ENCODE measurements at regions not wholly inside any gene's neighbourhood (a gene's known extent, or its start where the extent isn't known, plus 50 kb on each side); places are given as distances from the start of the nearest gene placed in this dataset.

GRCh38 chr14:51458563-51458955 lies 193.2 kb upstream of the FRMD6 start (continued):
- TF ChIP-seq SNAI1 (CRISPR knock-in tag; IDR thresholded peaks at IDR 0.05; ENCODE audit: borderline replicate concordance) (no peak), DNMT1 (CRISPR knock-in tag; IDR thresholded peaks at IDR 0.05) (no peak), FOXA1 (IDR thresholded peaks at IDR 0.05) (no peak), FOXA1 (CRISPR knock-in tag; IDR thresholded peaks at IDR 0.05) (no peak), ZSCAN31 (CRISPR knock-in tag; IDR thresholded peaks at IDR 0.05; ENCODE audit: low read depth) (no peak)

- DNase-seq (ENCODE audit: low spot score) (no peak), FAIRE-seq (no peak), ATAC-seq (no peak)
- Histone ChIP-seq H3K4me3 (replicated peaks in 1 of 3; ENCODE audit: insufficient read depth in 1 of 3, low read depth in 2 of 3, low read length in 3 of 3) (no peak overlapping the region), H3K27me3 (ENCODE audit: control insufficient read depth in 1 of 2, insufficient read depth in 2 of 2, low read length in 2 of 2) (no peaks in the 10 kb centered on the region), H3K9ac (ENCODE audit: insufficient read depth, low read depth, low read length) (no peak overlapping the region), H3K79me2 (ENCODE audit: insufficient read depth, low read length) (no peaks in the 10 kb centered on the region), H4K20me1 (ENCODE audit: insufficient read depth, low read length) (no peaks in the 10 kb centered on the region), H3K9me3 (ENCODE audit: low read length) (no peaks in the 10 kb centered on the region), H3K27ac (ENCODE audit: extremely low read length, insufficient read depth, low read length) (no peak overlapping the region), H2AFZ (ENCODE audit: low read length) (no peak overlapping the region), H3K36me3 (replicated peaks in 1 of 2; ENCODE audit: control insufficient read depth in 1 of 2, insufficient read depth in 2 of 2, low read length in 2 of 2) (no peaks in the 10 kb centered on the region), H3K4me2 (ENCODE audit: low read depth, low read length) (no peak overlapping the region), H3K4me1 (ENCODE audit: insufficient read depth, low read length) (no peaks in the 10 kb centered on the region)
- intact Hi-C loops (cut with micrococcal nuclease; ENCODE audit: unreplicated experiment) (no loop called here), in situ Hi-C loops (cut with HindIII; ENCODE audit: extremely low pct_ligation_motif_present, low pct_unique_long_range_greater_than_20kb) (no loop called here)
- no peak for TF ChIP-seq ZNF619 (CRISPR knock-in tag; IDR thresholded peaks at IDR 0.05)
- no peak for TF ChIP-seq SOX5 (CRISPR knock-in tag; IDR thresholded peaks at IDR 0.05; ENCODE audit: borderline replicate concordance)
- TF ChIP-seq ZNF333 (CRISPR knock-in tag; IDR thresholded peaks at IDR 0.05; ENCODE audit: borderline replicate concordance) = no peak
- no peak for TF ChIP-seq ZNF256 (CRISPR knock-in tag; conservative IDR thresholded peaks at IDR 0.05)
- TF ChIP-seq FOXM1 (CRISPR knock-in tag; IDR thresholded peaks at IDR 0.05) = no peak
- no peak for TF ChIP-seq CENPT (CRISPR knock-in tag; IDR thresholded peaks at IDR 0.05; ENCODE audit: low read depth)
- 3% methylated on average over 1 of the region's 1 CpG for WGBS (ENCODE audit: low lambda C conversion rate)
- BruUV-seq (replicated peaks) = no TSS peak
- ChIA-PET POLR2A (no interaction called here), CTCF (ENCODE audit: low intra/inter-chr PET ratio, low total read pairs) (no interaction called here)
These were observed 191.7 kb upstream of the FRMD6 start for GRCh38 chr14:51460011-51460410.

Data from HepG2 (cell line).